ENCODE measurements at regions not wholly inside any gene's neighbourhood (a gene's known extent, or its start where the extent isn't known, plus 50 kb on each side); places are given as distances from the start of the nearest gene placed in this dataset.

GRCh38 chr2:125867908-125868307 lies 788.0 kb upstream of the GYPC start:
- Mint-ChIP-seq H3K27ac (ENCODE audit: unreplicated experiment) (no peak overlapping the region), H3K9me3 (ENCODE audit: unreplicated experiment) (no peaks in the 10 kb centered on the region), H3K4me3 (ENCODE audit: unreplicated experiment) (no peak overlapping the region), H3K36me3 (ENCODE audit: low read depth, unreplicated experiment) (no peaks in the 10 kb centered on the region), H3K27me3 (ENCODE audit: unreplicated experiment) (no peaks in the 10 kb centered on the region), H3K4me1 (ENCODE audit: unreplicated experiment) (no peaks in the 10 kb centered on the region)
- no peak for DNase-seq (ENCODE audit: low spot score)
- TF ChIP-seq CTCF (IDR thresholded peaks at IDR 0.05; ENCODE audit: unreplicated experiment), result no peak

GRCh38 chr2:125870264-125870663 lies 785.7 kb upstream of the GYPC start:
- Mint-ChIP-seq H3K4me3 (ENCODE audit: unreplicated experiment) (no peak overlapping the region), H3K9me3 (ENCODE audit: unreplicated experiment) (no peaks in the 10 kb centered on the region), H3K36me3 (ENCODE audit: low read depth, unreplicated experiment) (no peaks in the 10 kb centered on the region), H3K4me1 (ENCODE audit: unreplicated experiment) (no peaks in the 10 kb centered on the region), H3K27me3 (ENCODE audit: unreplicated experiment) (no peaks in the 10 kb centered on the region), H3K27ac (ENCODE audit: unreplicated experiment) (no peak overlapping the region)
- no peak for DNase-seq (ENCODE audit: low spot score)
- TF ChIP-seq CTCF (IDR thresholded peaks at IDR 0.05; ENCODE audit: unreplicated experiment), result no peak

- DNase-seq (ENCODE audit: low spot score), result no peak
- no peak overlapping the region for H3K4me3 Mint-ChIP-seq (ENCODE audit: unreplicated experiment)
- no peaks in the 10 kb centered on the region for H3K4me1 Mint-ChIP-seq (ENCODE audit: unreplicated experiment)
- no peaks in the 10 kb centered on the region for H3K36me3 Mint-ChIP-seq (ENCODE audit: low read depth, unreplicated experiment)
- TF ChIP-seq CTCF (IDR thresholded peaks at IDR 0.05; ENCODE audit: unreplicated experiment), result no peak
- H3K9me3 Mint-ChIP-seq (ENCODE audit: unreplicated experiment), result no peaks in the 10 kb centered on the region
- no peaks in the 10 kb centered on the region for H3K27me3 Mint-ChIP-seq (ENCODE audit: unreplicated experiment)
- no peak overlapping the region for H3K27ac Mint-ChIP-seq (ENCODE audit: unreplicated experiment)
Observed at GRCh38 chr2:125870746-125871145, 785.2 kb upstream of the GYPC start.

GRCh38 chr2:125874564-125874963 lies 781.4 kb upstream of the GYPC start:
- Mint-ChIP-seq H3K4me1 (ENCODE audit: unreplicated experiment) (no peaks in the 10 kb centered on the region), H3K36me3 (ENCODE audit: low read depth, unreplicated experiment) (no peaks in the 10 kb centered on the region), H3K9me3 (ENCODE audit: unreplicated experiment) (no peaks in the 10 kb centered on the region), H3K4me3 (ENCODE audit: unreplicated experiment) (no peak overlapping the region), H3K27ac (ENCODE audit: unreplicated experiment) (no peak overlapping the region), H3K27me3 (ENCODE audit: unreplicated experiment) (no peaks in the 10 kb centered on the region)
- no peak for TF ChIP-seq CTCF (IDR thresholded peaks at IDR 0.05; ENCODE audit: unreplicated experiment)
- DNase-seq (ENCODE audit: low spot score), result no peak

- Mint-ChIP-seq H3K4me1 (ENCODE audit: unreplicated experiment) (no peaks in the 10 kb centered on the region), H3K4me3 (ENCODE audit: unreplicated experiment) (no peak overlapping the region), H3K9me3 (ENCODE audit: unreplicated experiment) (peaks cover 13% of the 10 kb centered on the region), H3K27ac (ENCODE audit: unreplicated experiment) (no peak overlapping the region), H3K27me3 (ENCODE audit: unreplicated experiment) (peaks cover 3% of the 10 kb centered on the region), H3K36me3 (ENCODE audit: low read depth, unreplicated experiment) (peaks cover 8% of the 10 kb centered on the region)
- DNase-seq (ENCODE audit: low spot score), result no peak
- no peak for TF ChIP-seq CTCF (IDR thresholded peaks at IDR 0.05; ENCODE audit: unreplicated experiment)
Observed at GRCh38 chr2:125885340-125885739, 770.6 kb upstream of the GYPC start.

All from endothelial cell (in vitro differentiated cells).